ENCODE measurements at regions not wholly inside any gene's neighbourhood (a gene's known extent, or its start where the extent isn't known, plus 50 kb on each side); places are given as distances from the start of the nearest gene placed in this dataset.

GRCh38 chr11:27179334-27179733 lies 138.7 kb downstream of the BBOX1 start:
- no peak for DNase-seq (ENCODE audit: extremely low spot score, unreplicated experiment)
- Mint-ChIP-seq H3K4me1 (ENCODE audit: unreplicated experiment) (peaks cover 9% of the 10 kb centered on the region), H3K4me3 (no peak overlapping the region), H3K9me3 (no peaks in the 10 kb centered on the region), H3K27ac (no peak overlapping the region), H3K27me3 (no peaks in the 10 kb centered on the region), H3K36me3 (no peaks in the 10 kb centered on the region)
- no peak for TF ChIP-seq CTCF (conservative IDR thresholded peaks at IDR 0.05)

- Mint-ChIP-seq H3K27me3 (no peaks in the 10 kb centered on the region), H3K4me1 (ENCODE audit: unreplicated experiment) (peaks cover 9% of the 10 kb centered on the region), H3K9me3 (no peaks in the 10 kb centered on the region), H3K27ac (no peak overlapping the region), H3K36me3 (no peaks in the 10 kb centered on the region), H3K4me3 (no peak overlapping the region)
- TF ChIP-seq CTCF (conservative IDR thresholded peaks at IDR 0.05), result no peak
- DNase-seq (ENCODE audit: extremely low spot score, unreplicated experiment), result no peak
These were observed 138.2 kb downstream of the BBOX1 start for GRCh38 chr11:27178859-27179258.
